ENCODE measurements at regions not wholly inside any gene's neighbourhood (a gene's known extent, or its start where the extent isn't known, plus 50 kb on each side); places are given as distances from the start of the nearest gene placed in this dataset.

GRCh38 chrX:38917954-38918353 is 116.7 kb downstream of the MID1IP1 start:
- no peak overlapping the region for H2AFZ ChIP-seq (ENCODE audit: low read depth, low read length)
- H3K27me3 ChIP-seq (ENCODE audit: insufficient read depth, low read depth, low read length) = no peaks in the 10 kb centered on the region
- H4K20me1 ChIP-seq (ENCODE audit: insufficient read depth) = no peaks in the 10 kb centered on the region
- H3F3A ChIP-seq (ENCODE audit: insufficient read depth, low read length, poor library complexity, severe bottlenecking) = no peaks in the 10 kb centered on the region
- no peak overlapping the region for H3K9ac ChIP-seq (ENCODE audit: low read length)
- no peaks in the 10 kb centered on the region for H3K9me3 ChIP-seq (ENCODE audit: low read length)
- H3K36me3 ChIP-seq (ENCODE audit: insufficient read depth, low read length) = no peaks in the 10 kb centered on the region
- H3K4me3 ChIP-seq (ENCODE audit: low read length) = no peak overlapping the region
- H3K9me2 ChIP-seq (ENCODE audit: insufficient read depth, low read length) = no peaks in the 10 kb centered on the region
- H3K79me2 ChIP-seq (replicated peaks; ENCODE audit: insufficient read depth, low read length) = no peaks in the 10 kb centered on the region
- no peak overlapping the region for H3K27ac ChIP-seq (ENCODE audit: low read length)
- no peak overlapping the region for H3K4me2 ChIP-seq (ENCODE audit: low read length)
- TF ChIP-seq EP300 (conservative IDR thresholded peaks at IDR 0.05; ENCODE audit: poor library complexity, severe bottlenecking) (no peak), CTCF (IDR thresholded peaks at IDR 0.05; ENCODE audit: poor library complexity, severe bottlenecking) (no peak), EZH2 (IDR thresholded peaks at IDR 0.05; ENCODE audit: borderline replicate concordance, insufficient read depth, low read length, poor library complexity, severe bottlenecking) (no peak), TAF1 (IDR thresholded peaks at IDR 0.05; ENCODE audit: low read depth) (no peak), RAD21 (conservative IDR thresholded peaks at IDR 0.05) (no peak), REST (IDR thresholded peaks at IDR 0.05; ENCODE audit: borderline replicate concordance) (no peak), POLR2AphosphoS5 (IDR thresholded peaks at IDR 0.05) (no peak), MXI1 (conservative IDR thresholded peaks at IDR 0.05; ENCODE audit: poor library complexity, severe bottlenecking) (no peak), SMC3 (conservative IDR thresholded peaks at IDR 0.05; ENCODE audit: poor library complexity) (no peak)

- H2AFZ ChIP-seq (ENCODE audit: low read depth, low read length) = no peak overlapping the region
- no peak overlapping the region for H3K4me3 ChIP-seq (ENCODE audit: low read length)
- H4K20me1 ChIP-seq (ENCODE audit: insufficient read depth) = no peaks in the 10 kb centered on the region
- H3K36me3 ChIP-seq (ENCODE audit: insufficient read depth, low read length) = no peaks in the 10 kb centered on the region
- no peak overlapping the region for H3K4me2 ChIP-seq (ENCODE audit: low read length)
- no peak for TF ChIP-seq MXI1 (conservative IDR thresholded peaks at IDR 0.05; ENCODE audit: poor library complexity, severe bottlenecking)
- TF ChIP-seq EP300 (conservative IDR thresholded peaks at IDR 0.05; ENCODE audit: poor library complexity, severe bottlenecking) = no peak
- H3K27ac ChIP-seq (ENCODE audit: low read length) = no peak overlapping the region
- no peaks in the 10 kb centered on the region for H3F3A ChIP-seq (ENCODE audit: insufficient read depth, low read length, poor library complexity, severe bottlenecking)
- H3K9me2 ChIP-seq (ENCODE audit: insufficient read depth, low read length) = no peaks in the 10 kb centered on the region
- no peaks in the 10 kb centered on the region for H3K9me3 ChIP-seq (ENCODE audit: low read length)
- no peak overlapping the region for H3K9ac ChIP-seq (ENCODE audit: low read length)
- no peaks in the 10 kb centered on the region for H3K27me3 ChIP-seq (ENCODE audit: insufficient read depth, low read depth, low read length)
- H3K79me2 ChIP-seq (replicated peaks; ENCODE audit: insufficient read depth, low read length) = no peaks in the 10 kb centered on the region
Measured at GRCh38 chrX:38919202-38919601, 117.9 kb downstream of the MID1IP1 start.
